IMR-90 (cell line): ENCODE measurements at regions not wholly inside any gene's neighbourhood (a gene's known extent, or its start where the extent isn't known, plus 50 kb on each side); places are given as distances from the start of the nearest gene placed in this dataset.

ENCODE experiments used
- ATAC-seq: fragments of 200-7000 bp; cut with Tn5 transposase; 2 replicates; pipeline ENCODE4 v1.9.1; 2020; ENCODE audit warnings: low read depth, mild to moderate bottlenecking, moderate library complexity
- BruUV-seq: library from RNA; stranded (reverse); fragments of 400-500 nt; replicated peaks from 2 replicates; lab custom pipeline; 2021; lab: Mats Ljungman, UMichigan
- CTCF ChIA-PET: fragments of 300-600 bp; formaldehyde crosslinking; extraction: SDS; loops from one replicate; lab custom pipeline; 2021; ENCODE audit warnings: antibody characterized with exemption; lab: Yijun Ruan, JAX
- POLR2A ChIA-PET: fragments of 300-600 bp; sonication (Branson Sonifier 250); formaldehyde crosslinking; loops from one replicate; lab custom pipeline; 2022; ENCODE audit warnings: antibody characterized with exemption; ENCODE audit not compliant: unreplicated experiment; lab: Charles Lee
- DNase-seq: peaks from one replicate; pipeline ENCODE4 v3.0.0; 2013
- H2AFZ ChIP-seq: replicated peaks from 2 replicates; pipeline ENCODE3; 2013; ENCODE audit warnings: low read length, mild to moderate bottlenecking; ENCODE audit not compliant: poor library complexity
- H2AK5ac ChIP-seq: 2 replicates; pipeline ENCODE4 v1.6.1; 2013; ENCODE audit warnings: low read depth, low read length, inconsistent platforms
- H2AK9ac ChIP-seq: replicated peaks from 2 replicates; pipeline ENCODE3; 2013; ENCODE audit warnings: mild to moderate bottlenecking, low read depth, low read length, moderate library complexity; ENCODE audit not compliant: poor library complexity
- H2BK120ac ChIP-seq: 2 replicates; pipeline ENCODE4 v1.6.1; 2013; ENCODE audit warnings: low read depth, low read length, inconsistent platforms
- H2BK15ac ChIP-seq: 3 replicates; pipeline ENCODE4 v1.6.1; 2013; ENCODE audit warnings: low read depth, low read length, inconsistent platforms
- H2BK20ac ChIP-seq: 2 replicates; pipeline ENCODE4 v1.6.1; 2013; ENCODE audit warnings: low read depth, mild to moderate bottlenecking, inconsistent platforms, low read length, moderate library complexity
- H2BK5ac ChIP-seq: 2 replicates; pipeline ENCODE4 v1.6.1; 2013; ENCODE audit warnings: mild to moderate bottlenecking, low read depth, low read length, inconsistent platforms; ENCODE audit not compliant: poor library complexity, severe bottlenecking
- H3K14ac ChIP-seq: replicated peaks from 2 replicates; pipeline ENCODE4 v1.6.1; 2013; ENCODE audit warnings: low read depth, low read length, inconsistent platforms
- H3K18ac ChIP-seq: 2 replicates; pipeline ENCODE4 v1.6.1; 2013; ENCODE audit warnings: low read depth, low read length, control low read depth
- H3K23ac ChIP-seq: 2 replicates; pipeline ENCODE4 v1.6.1; 2013; ENCODE audit warnings: low read depth, low read length, inconsistent platforms
- H3K27ac ChIP-seq: 2 replicates; pipeline ENCODE4 v1.5.1; 2013; ENCODE audit warnings: mild to moderate bottlenecking, control low read depth, low read length; ENCODE audit not compliant: insufficient read depth
- H3K27me3 ChIP-seq: 2 replicates; pipeline ENCODE4 v1.6.1; 2013; ENCODE audit warnings: low read length; ENCODE audit not compliant: control insufficient read depth, insufficient read depth
- H3K36me3 ChIP-seq: 2 replicates; pipeline ENCODE4 v1.6.1; 2013; ENCODE audit warnings: low read length, mixed read lengths; ENCODE audit not compliant: control insufficient read depth, insufficient read depth
- H3K4ac ChIP-seq: 2 replicates; pipeline ENCODE4 v1.6.1; 2013; ENCODE audit warnings: low read depth, low read length, inconsistent platforms
- H3K4me1 ChIP-seq: 2 replicates; pipeline ENCODE4 v1.6.1; 2013; ENCODE audit warnings: low read length, mixed read lengths; ENCODE audit not compliant: control insufficient read depth, insufficient read depth
- H3K4me2 ChIP-seq: 2 replicates; pipeline ENCODE4 v1.6.1; 2013; ENCODE audit warnings: low read depth, mild to moderate bottlenecking, control low read depth, low read length, moderate library complexity
- H3K4me3 ChIP-seq: 2 replicates; pipeline ENCODE4 v1.5.1; 2013; ENCODE audit warnings: low read depth, mild to moderate bottlenecking, control low read depth, low read length, moderate library complexity; ENCODE audit not compliant: insufficient read depth
- H3K56ac ChIP-seq: 2 replicates; pipeline ENCODE4 v1.6.1; 2013; ENCODE audit warnings: low read length, inconsistent platforms; ENCODE audit not compliant: insufficient read depth; ENCODE audit errors: extremely low read depth
- H3K79me1 ChIP-seq, 2 experiments: 2 replicates each; pipeline ENCODE4 v1.6.1; 2013; ENCODE audit warnings: low read length in 2 of 2, inconsistent platforms in 1 of 2, low read depth in 1 of 2
- H3K9ac ChIP-seq: 2 replicates; pipeline ENCODE4 v1.6.1; 2013; ENCODE audit warnings: low read depth, low read length, control low read depth
- H3K9me1 ChIP-seq: 2 replicates; pipeline ENCODE4 v1.6.1; 2013; ENCODE audit warnings: low read length, inconsistent platforms; ENCODE audit not compliant: insufficient read depth
- H3K9me3 ChIP-seq: 2 replicates; pipeline ENCODE4 v1.6.1; 2013; ENCODE audit warnings: low read length; ENCODE audit not compliant: control insufficient read depth, insufficient read depth
- H4K20me1 ChIP-seq: 2 replicates; pipeline ENCODE4 v1.6.1; 2013; ENCODE audit warnings: low read length, inconsistent platforms; ENCODE audit not compliant: insufficient read depth
- H4K5ac ChIP-seq: 2 replicates; pipeline ENCODE4 v1.6.1; 2013; ENCODE audit warnings: mild to moderate bottlenecking, low read depth, low read length, control low read depth
- H4K8ac ChIP-seq, 2 experiments: 2 replicates each; pipeline ENCODE4 v1.6.1; 2013; ENCODE audit warnings: low read depth in 2 of 2, low read length in 2 of 2, control low read depth in 1 of 2, inconsistent platforms in 1 of 2
- H4K91ac ChIP-seq: 2 replicates; pipeline ENCODE4 v1.6.1; 2013; ENCODE audit warnings: low read depth, low read length, inconsistent platforms; ENCODE audit not compliant: insufficient read depth
- BHLHE40 ChIP-seq: fragments of 150-350 bp; IDR thresholded peaks from 2 replicates; pipeline ENCODE4 v1.6.1; 2016; ENCODE audit warnings: mild to moderate bottlenecking, low read depth, low read length
- CEBPB ChIP-seq: IDR thresholded peaks from 2 replicates; pipeline ENCODE4 v1.6.1; 2012; ENCODE audit warnings: low read depth, low read length, improper control_type of control experiment
- CHD1 ChIP-seq: IDR thresholded peaks from 2 replicates; pipeline ENCODE4 v1.6.1; 2012; ENCODE audit warnings: low read depth, low read length, improper control_type of control experiment
- FOS ChIP-seq: fragments of 150-350 bp; IDR thresholded peaks from 2 replicates; pipeline ENCODE4 v1.6.1; 2016; ENCODE audit warnings: low read depth, low read length
- MAFK ChIP-seq: IDR thresholded peaks from 2 replicates; pipeline ENCODE4 v1.6.1; 2012; ENCODE audit warnings: low read depth, low read length, improper control_type of control experiment
- MXI1 ChIP-seq: IDR thresholded peaks from 2 replicates; pipeline ENCODE4 v1.6.1; 2012; ENCODE audit warnings: low read depth, mild to moderate bottlenecking, low read length, moderate library complexity, borderline replicate concordance
- NFE2L2 ChIP-seq: fragments of 150-350 bp; IDR thresholded peaks from 2 replicates; pipeline ENCODE4 v1.6.1; 2016; ENCODE audit warnings: low read depth, mild to moderate bottlenecking, low read length
- POLR2A ChIP-seq: IDR thresholded peaks from 2 replicates; pipeline ENCODE4 v1.6.1; 2012; ENCODE audit warnings: mild to moderate bottlenecking, low read depth, low read length
- RCOR1 ChIP-seq: IDR thresholded peaks from 2 replicates; pipeline ENCODE4 v1.6.1; 2012; ENCODE audit warnings: mild to moderate bottlenecking, low read length, improper control_type of control experiment; ENCODE audit not compliant: insufficient replicate concordance
- RFX5 ChIP-seq: IDR thresholded peaks from 2 replicates; pipeline ENCODE4 v1.8.0; 2012; ENCODE audit warnings: low read depth, mild to moderate bottlenecking, low read length, moderate library complexity
- SMC3 ChIP-seq: fragments of 150-350 bp; IDR thresholded peaks from 2 replicates; pipeline ENCODE4 v1.6.1; 2016; ENCODE audit warnings: low read depth, mild to moderate bottlenecking, antibody characterized with exemption, low read length, moderate library complexity
- WGBS, 2 experiments: methylation state at CpG; one replicate each; pipeline versions ENCODE4 v1.1.5 to v1.1.7; 2013; ENCODE audit warnings: missing lambda C conversion rate in 2 of 2; ENCODE audit not compliant: insufficient read length in 1 of 2; ENCODE audit errors: extremely low coverage in 2 of 2; 5-methylcytosine and 5-hydroxymethylcytosine counted together
- dilution Hi-C: fragments of 300-500 bp; cut with HindIII; formaldehyde crosslinking; loops from one replicate; pipeline ENCODE4 v1.14.3; 2018; ENCODE audit warnings: low sequenced_read_pairs; ENCODE audit not compliant: unreplicated experiment
- in situ Hi-C: fragments of 300-500 bp; cut with MboI; formaldehyde crosslinking; loops from 3 replicates; pipeline ENCODE4 v1.14.3; 2019; ENCODE audit warnings: low sequenced_read_pairs, inconsistent platforms, mixed read lengths
- intact Hi-C: fragments of 100-400 bp; cut with micrococcal nuclease; formaldehyde crosslinking; loops from 2 replicates; pipeline ENCODE4 v1.10.0; 2022
- TF ChIP-seq, protein P1 (sequence below): fragments of 150-350 bp; IDR thresholded peaks from 2 replicates; pipeline ENCODE4 v1.6.1; 2017; ENCODE audit warnings: mild to moderate bottlenecking, antibody characterized with exemption, low read length, low read depth
- TF ChIP-seq, protein P2 (sequence below): conservative IDR thresholded peaks from 2 replicates; pipeline ENCODE4 v1.5.1; 2012; ENCODE audit warnings: mild to moderate bottlenecking, low read depth, low read length, improper control_type of control experiment
- TF ChIP-seq, protein P3 (sequence below): fragments of 150-350 bp; IDR thresholded peaks from 2 replicates; pipeline ENCODE4 v1.6.1; 2016; ENCODE audit warnings: low read depth, mild to moderate bottlenecking, low read length, moderate library complexity, borderline replicate concordance

DNA sequence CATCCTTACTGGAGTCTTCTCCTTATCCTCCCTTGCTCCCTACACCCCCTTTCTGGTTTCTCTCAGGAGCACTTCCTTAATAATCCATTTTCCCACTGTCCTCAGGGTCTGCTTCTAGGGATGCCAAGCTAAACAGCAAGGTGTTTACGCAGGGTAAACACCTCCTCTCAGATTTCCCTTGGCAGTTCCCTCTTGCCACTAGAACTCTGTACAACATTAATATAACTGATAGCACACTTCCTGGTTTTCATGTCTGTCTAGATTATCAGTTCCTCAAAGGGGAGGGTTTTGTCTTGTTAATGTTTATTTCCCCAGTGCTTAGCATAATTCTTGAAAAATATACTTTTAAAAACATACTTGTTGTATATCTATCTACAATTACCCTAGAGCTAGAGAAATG, 118.0 kb upstream of the SLC24A5 start:
- WGBS, 2 experiments = no CpG with 5 or more reads among the region's 1 CpG
- Histone ChIP-seq H3K56ac (no peak overlapping the region), H2BK5ac (no peak overlapping the region), H4K8ac (no peak overlapping the region), H2BK15ac (no peak overlapping the region), H2BK20ac (no peak overlapping the region), H3K79me1 (no peaks in the 10 kb centered on the region), H3K9me1 (no peaks in the 10 kb centered on the region), H3K27ac (no peak overlapping the region), H3K23ac (no peak overlapping the region), H4K20me1 (no peaks in the 10 kb centered on the region), H2AK5ac (no peak overlapping the region), H3K4me1 (no peaks in the 10 kb centered on the region), H3K36me3 (no peaks in the 10 kb centered on the region), H4K5ac (no peak overlapping the region), H3K4ac (no peak overlapping the region), H3K4me2 (no peak overlapping the region), H2AFZ (no peak overlapping the region), H2BK120ac (no peak overlapping the region), H3K9ac (no peak overlapping the region), H3K14ac (no peak overlapping the region), H3K9me3 (no peaks in the 10 kb centered on the region), H3K27me3 (peaks cover 4% of the 10 kb centered on the region), H3K4me3 (no peak overlapping the region), H3K18ac (no peak overlapping the region), H4K91ac (no peak overlapping the region), H2AK9ac (no peak overlapping the region)
- TF ChIP-seq, protein P1, sequence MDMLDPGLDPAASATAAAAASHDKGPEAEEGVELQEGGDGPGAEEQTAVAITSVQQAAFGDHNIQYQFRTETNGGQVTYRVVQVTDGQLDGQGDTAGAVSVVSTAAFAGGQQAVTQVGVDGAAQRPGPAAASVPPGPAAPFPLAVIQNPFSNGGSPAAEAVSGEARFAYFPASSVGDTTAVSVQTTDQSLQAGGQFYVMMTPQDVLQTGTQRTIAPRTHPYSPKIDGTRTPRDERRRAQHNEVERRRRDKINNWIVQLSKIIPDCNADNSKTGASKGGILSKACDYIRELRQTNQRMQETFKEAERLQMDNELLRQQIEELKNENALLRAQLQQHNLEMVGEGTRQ = no peak
- TF ChIP-seq NFE2L2 (no peak), CHD1 (no peak), MXI1 (no peak), RCOR1 (no peak), BHLHE40 (no peak), MAFK (no peak), FOS (no peak), RFX5 (no peak), CEBPB (no peak), SMC3 (no peak), POLR2A (no peak)
- TF ChIP-seq, protein P2, sequence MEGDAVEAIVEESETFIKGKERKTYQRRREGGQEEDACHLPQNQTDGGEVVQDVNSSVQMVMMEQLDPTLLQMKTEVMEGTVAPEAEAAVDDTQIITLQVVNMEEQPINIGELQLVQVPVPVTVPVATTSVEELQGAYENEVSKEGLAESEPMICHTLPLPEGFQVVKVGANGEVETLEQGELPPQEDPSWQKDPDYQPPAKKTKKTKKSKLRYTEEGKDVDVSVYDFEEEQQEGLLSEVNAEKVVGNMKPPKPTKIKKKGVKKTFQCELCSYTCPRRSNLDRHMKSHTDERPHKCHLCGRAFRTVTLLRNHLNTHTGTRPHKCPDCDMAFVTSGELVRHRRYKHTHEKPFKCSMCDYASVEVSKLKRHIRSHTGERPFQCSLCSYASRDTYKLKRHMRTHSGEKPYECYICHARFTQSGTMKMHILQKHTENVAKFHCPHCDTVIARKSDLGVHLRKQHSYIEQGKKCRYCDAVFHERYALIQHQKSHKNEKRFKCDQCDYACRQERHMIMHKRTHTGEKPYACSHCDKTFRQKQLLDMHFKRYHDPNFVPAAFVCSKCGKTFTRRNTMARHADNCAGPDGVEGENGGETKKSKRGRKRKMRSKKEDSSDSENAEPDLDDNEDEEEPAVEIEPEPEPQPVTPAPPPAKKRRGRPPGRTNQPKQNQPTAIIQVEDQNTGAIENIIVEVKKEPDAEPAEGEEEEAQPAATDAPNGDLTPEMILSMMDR = no peak
- TF ChIP-seq, protein P3, sequence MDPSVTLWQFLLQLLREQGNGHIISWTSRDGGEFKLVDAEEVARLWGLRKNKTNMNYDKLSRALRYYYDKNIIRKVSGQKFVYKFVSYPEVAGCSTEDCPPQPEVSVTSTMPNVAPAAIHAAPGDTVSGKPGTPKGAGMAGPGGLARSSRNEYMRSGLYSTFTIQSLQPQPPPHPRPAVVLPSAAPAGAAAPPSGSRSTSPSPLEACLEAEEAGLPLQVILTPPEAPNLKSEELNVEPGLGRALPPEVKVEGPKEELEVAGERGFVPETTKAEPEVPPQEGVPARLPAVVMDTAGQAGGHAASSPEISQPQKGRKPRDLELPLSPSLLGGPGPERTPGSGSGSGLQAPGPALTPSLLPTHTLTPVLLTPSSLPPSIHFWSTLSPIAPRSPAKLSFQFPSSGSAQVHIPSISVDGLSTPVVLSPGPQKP = no peak
- intact Hi-C loops (no loop called here), in situ Hi-C loops (loop anchor here (10.0 kb wide), 1 partner anchor 62 kb away; no protein-coding TSS in a partner anchor), dilution Hi-C loops (no loop called here)
- DNase-seq = no peak
- ChIA-PET CTCF (no interaction called here), POLR2A (no interaction called here)
- no TSS peak for BruUV-seq
- ATAC-seq = no peak
